ENCODE measurements at regions not wholly inside any gene's neighbourhood (a gene's known extent, or its start where the extent isn't known, plus 50 kb on each side); places are given as distances from the start of the nearest gene placed in this dataset.
"Not testable (repeated sequence)": the region's sequence is repeated elsewhere in the genome, so short reads cannot be mapped to it uniquely, and the experiment has no call there.

DNA sequence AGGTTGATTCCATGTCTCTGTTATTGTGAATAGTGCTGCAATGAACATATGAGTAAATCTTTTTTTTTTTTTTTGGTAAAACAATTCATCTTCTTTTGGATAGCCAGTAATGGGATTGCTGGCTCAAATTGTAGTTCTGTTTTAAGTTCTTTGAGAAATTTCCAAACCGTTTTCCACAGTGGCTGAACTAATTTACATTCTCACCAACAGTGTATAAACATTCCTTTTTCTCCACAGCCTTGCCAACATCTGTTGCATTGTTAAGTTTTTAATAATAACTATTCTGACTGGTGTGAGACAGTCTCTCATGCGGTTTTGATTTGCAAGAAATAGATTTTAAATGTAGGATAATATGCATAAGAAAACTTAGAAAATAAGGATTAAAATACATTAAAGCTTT lies 279.0 kb upstream of the EPHA3 start:
- no peaks in the 10 kb centered on the region for H3K27me3 ChIP-seq (ENCODE audit: control insufficient read depth, insufficient read depth, low read length, poor library complexity, severe bottlenecking)
- H3K9me3 ChIP-seq (ENCODE audit: control insufficient read depth, low read length): no peaks in the 10 kb centered on the region
- no peak overlapping the region for H3K27ac ChIP-seq (ENCODE audit: insufficient read depth, low read depth, low read length, poor library complexity, severe bottlenecking)
- H3K36me3 ChIP-seq (ENCODE audit: control insufficient read depth, insufficient read depth, low read length): no peaks in the 10 kb centered on the region
- no peaks in the 10 kb centered on the region for H3K4me1 ChIP-seq (ENCODE audit: control insufficient read depth, insufficient read depth, low read length)
- 88 to 92% methylated on average over 1 of the region's 2 CpGs for WGBS, 2 experiments
- no peak overlapping the region for H3K4me3 ChIP-seq (ENCODE audit: insufficient read depth, low read depth, low read length)

DNA sequence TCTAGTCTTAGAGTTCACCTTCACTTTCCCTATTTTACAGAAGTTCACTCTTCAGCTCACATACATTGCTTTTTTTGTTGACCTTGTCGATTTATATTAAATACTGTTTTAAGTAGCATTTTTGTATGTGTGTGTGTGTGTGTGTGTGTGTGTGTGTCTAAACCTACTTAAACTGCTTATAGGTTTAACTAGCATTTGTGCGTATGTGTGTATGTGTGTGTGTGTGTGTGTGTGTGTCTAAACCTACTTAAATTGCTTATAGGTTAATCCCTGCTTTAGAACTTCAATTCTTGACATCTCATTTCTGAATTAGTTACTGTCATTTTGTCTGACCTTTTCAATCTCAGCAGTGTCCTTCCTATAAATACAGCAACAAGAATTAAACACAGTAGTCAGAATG lies 254.8 kb upstream of the EPHA3 start:
- Histone ChIP-seq H3K4me1 (ENCODE audit: control insufficient read depth, insufficient read depth, low read length) (no peaks in the 10 kb centered on the region), H3K36me3 (ENCODE audit: control insufficient read depth, insufficient read depth, low read length) (no peaks in the 10 kb centered on the region), H3K27ac (ENCODE audit: insufficient read depth, low read depth, low read length, poor library complexity, severe bottlenecking) (no peak overlapping the region), H3K4me3 (ENCODE audit: insufficient read depth, low read depth, low read length) (no peak overlapping the region), H3K9me3 (ENCODE audit: control insufficient read depth, low read length) (no peaks in the 10 kb centered on the region), H3K27me3 (ENCODE audit: control insufficient read depth, insufficient read depth, low read length, poor library complexity, severe bottlenecking) (no peaks in the 10 kb centered on the region)
- WGBS, 2 experiments: 100% methylated on average over 1 to 2 of the region's 2 CpGs

- Histone ChIP-seq H3K27me3 (ENCODE audit: control insufficient read depth, insufficient read depth, low read length, poor library complexity, severe bottlenecking) (no peaks in the 10 kb centered on the region), H3K4me1 (ENCODE audit: control insufficient read depth, insufficient read depth, low read length) (no peaks in the 10 kb centered on the region), H3K27ac (ENCODE audit: insufficient read depth, low read depth, low read length, poor library complexity, severe bottlenecking) (no peak overlapping the region), H3K9me3 (ENCODE audit: control insufficient read depth, low read length) (no peaks in the 10 kb centered on the region), H3K36me3 (ENCODE audit: control insufficient read depth, insufficient read depth, low read length) (no peaks in the 10 kb centered on the region), H3K4me3 (ENCODE audit: insufficient read depth, low read depth, low read length) (no peak overlapping the region)
- WGBS, 2 experiments: 77 to 96% methylated on average over 2 of the region's 3 CpGs
Observed at GRCh38 chr3:88863196-88863595, 244.2 kb upstream of the EPHA3 start.

DNA sequence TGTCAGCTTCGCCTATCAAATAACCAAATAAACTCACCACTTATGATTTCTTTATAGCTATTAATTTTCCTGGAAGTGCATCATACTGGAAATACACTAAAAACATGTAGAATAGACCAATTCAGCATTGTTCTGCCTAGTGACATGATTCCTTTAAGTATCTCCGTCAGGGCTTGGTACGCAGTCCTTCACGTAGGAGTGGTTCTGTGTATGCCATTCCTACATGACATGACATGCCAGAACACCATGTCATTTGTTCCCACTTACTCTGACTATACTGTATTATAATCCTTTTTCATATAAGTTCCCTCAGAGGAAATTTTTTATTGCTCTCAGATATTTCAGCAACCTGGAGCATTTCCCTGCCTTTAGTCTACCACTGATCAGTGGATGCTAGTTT lies 230.7 kb upstream of the EPHA3 start:
- H3K36me3 ChIP-seq (ENCODE audit: control insufficient read depth, insufficient read depth, low read length): no peaks in the 10 kb centered on the region
- whole genome bisulfite sequencing, 2 experiments: 96% methylated on average over 4 of the region's 4 CpGs
- no peaks in the 10 kb centered on the region for H3K27me3 ChIP-seq (ENCODE audit: control insufficient read depth, insufficient read depth, low read length, poor library complexity, severe bottlenecking)
- no peaks in the 10 kb centered on the region for H3K9me3 ChIP-seq (ENCODE audit: control insufficient read depth, low read length)
- H3K4me1 ChIP-seq (ENCODE audit: control insufficient read depth, insufficient read depth, low read length): no peaks in the 10 kb centered on the region
- no peak overlapping the region for H3K4me3 ChIP-seq (ENCODE audit: insufficient read depth, low read depth, low read length)
- no peak overlapping the region for H3K27ac ChIP-seq (ENCODE audit: insufficient read depth, low read depth, low read length, poor library complexity, severe bottlenecking)

DNA sequence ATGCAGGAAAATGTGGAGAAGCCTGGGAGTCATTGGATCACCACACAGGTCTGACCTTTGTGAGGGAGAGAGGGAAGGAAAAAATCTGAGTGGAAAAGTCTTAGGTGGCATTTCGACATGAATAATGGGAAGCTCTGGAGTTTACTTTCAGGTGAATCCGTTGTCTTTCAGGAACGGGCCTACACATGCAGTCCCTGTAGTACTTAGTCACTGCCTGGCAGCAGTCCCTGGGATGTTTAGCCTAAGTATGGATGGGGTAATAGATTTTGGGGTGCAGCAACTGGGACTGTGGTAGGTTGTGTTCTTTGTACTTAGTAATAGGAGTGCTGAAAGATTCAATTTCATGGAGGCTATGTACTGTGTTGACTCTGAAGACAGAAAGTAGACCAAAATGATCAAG lies 227.5 kb upstream of the EPHA3 start:
- no peak overlapping the region for H3K4me3 ChIP-seq (ENCODE audit: insufficient read depth, low read depth, low read length)
- WGBS, 2 experiments: 95 to 97% methylated on average over 3 of the region's 3 CpGs

GRCh38 chr3:88882121-88882520 lies 225.3 kb upstream of the EPHA3 start:
- peaks cover 2% of the 10 kb centered on the region for H3K9me3 ChIP-seq (ENCODE audit: control insufficient read depth, low read length)
- no peaks in the 10 kb centered on the region for H3K4me1 ChIP-seq (ENCODE audit: control insufficient read depth, insufficient read depth, low read length)
- no peaks in the 10 kb centered on the region for H3K36me3 ChIP-seq (ENCODE audit: control insufficient read depth, insufficient read depth, low read length)
- H3K27me3 ChIP-seq (ENCODE audit: control insufficient read depth, insufficient read depth, low read length, poor library complexity, severe bottlenecking): no peaks in the 10 kb centered on the region
- no peak overlapping the region for H3K4me3 ChIP-seq (ENCODE audit: insufficient read depth, low read depth, low read length)
- WGBS, 2 experiments: 89 to 91% methylated on average over 2 of the region's 2 CpGs
- no peak overlapping the region for H3K27ac ChIP-seq (ENCODE audit: insufficient read depth, low read depth, low read length, poor library complexity, severe bottlenecking)

More for the DNA sequence above, 227.5 kb upstream of the EPHA3 start:
- no peaks in the 10 kb centered on the region for H3K9me3 ChIP-seq (ENCODE audit: control insufficient read depth, low read length)
- no peaks in the 10 kb centered on the region for H3K27me3 ChIP-seq (ENCODE audit: control insufficient read depth, insufficient read depth, low read length, poor library complexity, severe bottlenecking)
- H3K36me3 ChIP-seq (ENCODE audit: control insufficient read depth, insufficient read depth, low read length): no peaks in the 10 kb centered on the region
- no peaks in the 10 kb centered on the region for H3K4me1 ChIP-seq (ENCODE audit: control insufficient read depth, insufficient read depth, low read length)
- no peak overlapping the region for H3K27ac ChIP-seq (ENCODE audit: insufficient read depth, low read depth, low read length, poor library complexity, severe bottlenecking)

- H3K27ac ChIP-seq (ENCODE audit: insufficient read depth, low read depth, low read length, poor library complexity, severe bottlenecking); H3K27me3 ChIP-seq (ENCODE audit: control insufficient read depth, insufficient read depth, low read length, poor library complexity, severe bottlenecking); H3K9me3 ChIP-seq (ENCODE audit: control insufficient read depth, low read length); H3K36me3 ChIP-seq (ENCODE audit: control insufficient read depth, insufficient read depth, low read length); H3K4me1 ChIP-seq (ENCODE audit: control insufficient read depth, insufficient read depth, low read length); H3K4me3 ChIP-seq (ENCODE audit: insufficient read depth, low read depth, low read length): not testable (repeated sequence)
- 91 to 92% methylated on average over 12 of the region's 12 CpGs for WGBS, 2 experiments
Observed at GRCh38 chr3:88886624-88887023, 220.8 kb upstream of the EPHA3 start.

DNA sequence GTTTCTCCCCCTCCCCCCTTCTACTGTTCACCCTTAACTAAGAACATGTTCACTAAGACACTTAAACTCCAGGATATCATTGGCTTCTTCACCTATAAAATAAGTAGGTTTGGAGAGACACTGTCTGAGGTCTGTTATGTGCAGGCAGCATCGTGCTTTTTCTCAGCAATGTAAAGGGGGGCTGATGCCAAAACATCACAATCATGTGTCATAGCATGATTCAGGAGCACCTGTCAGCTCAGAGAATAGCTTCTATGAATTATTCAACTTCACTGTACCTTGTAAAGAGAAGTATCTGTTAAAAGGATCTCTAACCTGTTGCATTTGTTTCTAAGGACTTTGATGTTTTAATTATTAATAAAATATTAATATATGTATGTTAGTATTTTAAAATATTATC lies 211.4 kb upstream of the EPHA3 start:
- Histone ChIP-seq H3K27ac (ENCODE audit: insufficient read depth, low read depth, low read length, poor library complexity, severe bottlenecking) (no peak overlapping the region), H3K4me3 (ENCODE audit: insufficient read depth, low read depth, low read length) (no peak overlapping the region), H3K4me1 (ENCODE audit: control insufficient read depth, insufficient read depth, low read length) (no peaks in the 10 kb centered on the region), H3K27me3 (ENCODE audit: control insufficient read depth, insufficient read depth, low read length, poor library complexity, severe bottlenecking) (no peaks in the 10 kb centered on the region), H3K36me3 (ENCODE audit: control insufficient read depth, insufficient read depth, low read length) (no peaks in the 10 kb centered on the region), H3K9me3 (ENCODE audit: control insufficient read depth, low read length) (no peaks in the 10 kb centered on the region)
- WGBS, 2 experiments: 88 to 94% methylated on average over 1 of the region's 1 CpG

- Histone ChIP-seq H3K4me1 (ENCODE audit: control insufficient read depth, insufficient read depth, low read length) (peaks cover 14% of the 10 kb centered on the region), H3K27ac (ENCODE audit: insufficient read depth, low read depth, low read length, poor library complexity, severe bottlenecking) (peak overlapping the region; percentile 81), H3K36me3 (ENCODE audit: control insufficient read depth, insufficient read depth, low read length) (no peaks in the 10 kb centered on the region), H3K4me3 (ENCODE audit: insufficient read depth, low read depth, low read length) (no peak overlapping the region), H3K9me3 (ENCODE audit: control insufficient read depth, low read length) (no peaks in the 10 kb centered on the region), H3K27me3 (ENCODE audit: control insufficient read depth, insufficient read depth, low read length, poor library complexity, severe bottlenecking) (no peaks in the 10 kb centered on the region)
- WGBS, 2 experiments: 4 to 5% methylated on average over 3 of the region's 3 CpGs
Observed at GRCh38 chr3:88912294-88912877, 195.0 kb upstream of the EPHA3 start.

DNA sequence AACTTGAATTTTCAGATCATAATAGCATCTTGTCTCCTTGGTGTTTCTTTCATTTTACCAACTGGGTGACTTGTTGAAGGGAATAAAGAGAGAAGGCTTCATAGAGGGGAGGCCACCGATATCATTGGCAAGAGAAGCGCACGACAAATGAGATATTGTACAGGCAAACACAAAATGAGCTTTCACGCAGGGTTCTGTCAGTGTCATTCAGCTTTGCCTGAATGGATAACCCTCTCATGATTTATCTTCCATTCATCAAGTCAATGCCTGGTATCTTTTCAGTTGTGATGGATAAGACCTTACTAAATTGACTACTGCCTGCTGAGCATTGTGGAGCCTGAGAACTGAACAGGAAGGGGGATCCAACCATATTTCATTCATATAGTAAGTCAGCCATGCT lies 188.6 kb upstream of the EPHA3 start:
- Histone ChIP-seq H3K36me3 (ENCODE audit: control insufficient read depth, insufficient read depth, low read length) (no peaks in the 10 kb centered on the region), H3K27ac (ENCODE audit: insufficient read depth, low read depth, low read length, poor library complexity, severe bottlenecking) (no peak overlapping the region), H3K4me1 (ENCODE audit: control insufficient read depth, insufficient read depth, low read length) (peaks cover 9% of the 10 kb centered on the region), H3K4me3 (ENCODE audit: insufficient read depth, low read depth, low read length) (no peak overlapping the region), H3K27me3 (ENCODE audit: control insufficient read depth, insufficient read depth, low read length, poor library complexity, severe bottlenecking) (no peaks in the 10 kb centered on the region), H3K9me3 (ENCODE audit: control insufficient read depth, low read length) (no peaks in the 10 kb centered on the region)
- 85 to 89% methylated on average over 4 of the region's 4 CpGs for WGBS, 2 experiments

DNA sequence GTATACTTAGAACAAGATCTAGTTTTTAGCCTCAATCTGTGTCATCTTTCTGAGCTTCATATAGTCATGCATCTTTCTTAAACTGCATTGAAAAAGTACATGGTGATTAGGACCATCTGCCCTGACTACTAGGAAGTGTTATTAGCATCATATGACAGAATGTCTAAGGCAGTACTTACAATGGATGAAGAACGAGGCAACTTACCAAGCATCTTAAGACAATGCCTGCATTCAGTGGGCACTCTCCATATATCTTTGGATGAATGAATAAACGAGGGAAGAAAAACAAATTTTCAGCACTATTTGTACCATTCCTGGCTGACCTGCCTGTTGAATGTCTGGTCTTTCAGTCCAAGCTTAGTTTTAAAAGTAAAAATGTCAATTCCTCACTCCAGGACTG lies 185.4 kb upstream of the EPHA3 start:
- 91 to 96% methylated on average over 2 of the region's 2 CpGs for WGBS, 2 experiments
- no peaks in the 10 kb centered on the region for H3K36me3 ChIP-seq (ENCODE audit: control insufficient read depth, insufficient read depth, low read length)
- peaks cover 9% of the 10 kb centered on the region for H3K4me1 ChIP-seq (ENCODE audit: control insufficient read depth, insufficient read depth, low read length)
- H3K4me3 ChIP-seq (ENCODE audit: insufficient read depth, low read depth, low read length): no peak overlapping the region
- H3K27ac ChIP-seq (ENCODE audit: insufficient read depth, low read depth, low read length, poor library complexity, severe bottlenecking): no peak overlapping the region
- no peaks in the 10 kb centered on the region for H3K9me3 ChIP-seq (ENCODE audit: control insufficient read depth, low read length)
- H3K27me3 ChIP-seq (ENCODE audit: control insufficient read depth, insufficient read depth, low read length, poor library complexity, severe bottlenecking): no peaks in the 10 kb centered on the region

All from ectodermal cell (in vitro differentiated cells).